Stimulated activated CD8-positive, alpha-beta memory T cell treated with anti-CD3 and anti-CD28 coated beads, Interleukin-7, amount 100 ng/mL, for 4 hours (primary cell): ENCODE measurements at regions not wholly inside any gene's neighbourhood (a gene's known extent, or its start where the extent isn't known, plus 50 kb on each side); places are given as distances from the start of the nearest gene placed in this dataset.
"Not testable (repeated sequence)": the region's sequence is repeated elsewhere in the genome, so short reads cannot be mapped to it uniquely, and the experiment has no call there.

Source experiments
- DNase-seq, 2 donors: peaks; one replicate each; pipeline ENCODE4 v3.0.0-alpha.2; 2020; ENCODE audit warnings: low read depth in 2 of 2

DNA sequence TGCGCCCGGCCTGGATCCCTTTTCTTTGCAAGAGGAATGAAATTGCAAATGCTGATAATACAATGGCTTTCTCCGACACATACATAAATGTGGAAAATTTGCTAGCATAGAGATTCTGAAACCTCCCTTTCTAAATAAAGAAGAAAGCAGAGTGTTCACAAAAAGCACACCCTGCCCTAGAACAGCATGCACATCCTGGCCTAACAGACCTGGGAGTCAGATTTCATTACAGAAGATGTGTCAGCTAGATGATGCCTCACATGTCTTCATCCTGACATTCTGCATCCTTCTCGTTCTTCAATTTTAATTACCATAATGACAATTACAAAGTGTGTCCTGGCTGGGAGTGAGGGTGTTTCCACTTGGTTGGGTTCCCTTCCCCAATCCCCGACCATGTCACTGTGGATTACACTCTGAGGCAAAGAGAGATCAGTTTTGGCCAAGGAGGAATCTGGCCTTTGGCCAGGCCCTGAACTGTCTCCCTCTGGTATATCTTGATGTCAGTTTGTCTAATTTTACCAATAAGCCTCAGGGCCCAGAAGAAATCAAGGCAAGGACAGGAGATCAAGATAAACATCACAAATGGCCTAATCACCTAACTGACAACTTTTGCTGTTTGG is 104.9 kb upstream of the SPATA12 start:
- no peak for DNase-seq

DNA sequence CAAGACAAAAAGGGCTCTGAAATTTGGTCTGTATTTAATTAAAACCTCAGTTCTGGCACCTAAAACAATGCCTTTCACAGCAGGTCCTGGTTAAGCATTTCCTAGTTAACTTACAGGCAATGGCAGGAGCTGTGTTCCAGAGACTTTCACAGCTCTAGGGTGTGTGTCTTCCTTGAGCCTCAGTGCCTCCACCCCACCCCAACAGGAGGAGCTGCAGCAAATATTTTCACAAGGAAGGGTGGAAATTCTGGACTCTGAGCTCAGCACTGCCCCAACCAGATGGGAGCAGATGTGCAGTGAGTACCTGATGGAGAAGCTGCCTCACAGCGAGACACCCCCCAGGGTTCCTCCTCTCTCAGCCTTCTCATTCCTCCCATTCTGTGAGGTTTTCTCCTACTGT is 106.3 kb upstream of the SPATA12 start:
- DNase-seq, result no peak

DNA sequence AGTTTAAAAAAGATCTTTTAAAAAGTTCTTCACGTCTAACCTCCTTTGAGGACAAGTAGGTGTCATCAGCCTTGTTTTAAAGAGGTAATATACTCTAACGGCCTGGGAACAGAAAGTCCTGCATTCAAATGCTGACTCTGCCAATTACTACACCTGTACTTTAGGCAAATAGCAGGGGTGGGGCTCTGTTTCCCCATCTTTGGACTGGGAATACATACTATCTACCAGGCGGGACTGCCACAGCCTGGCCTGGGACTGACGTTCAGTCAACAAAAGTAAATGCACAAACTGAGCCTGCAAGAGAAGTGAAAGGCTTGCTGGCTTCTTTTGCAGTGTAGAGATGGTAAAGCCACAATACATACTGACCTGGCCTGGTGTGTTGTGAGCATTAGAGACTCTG is 107.6 kb upstream of the SPATA12 start:
- DNase-seq, result no peak

DNA sequence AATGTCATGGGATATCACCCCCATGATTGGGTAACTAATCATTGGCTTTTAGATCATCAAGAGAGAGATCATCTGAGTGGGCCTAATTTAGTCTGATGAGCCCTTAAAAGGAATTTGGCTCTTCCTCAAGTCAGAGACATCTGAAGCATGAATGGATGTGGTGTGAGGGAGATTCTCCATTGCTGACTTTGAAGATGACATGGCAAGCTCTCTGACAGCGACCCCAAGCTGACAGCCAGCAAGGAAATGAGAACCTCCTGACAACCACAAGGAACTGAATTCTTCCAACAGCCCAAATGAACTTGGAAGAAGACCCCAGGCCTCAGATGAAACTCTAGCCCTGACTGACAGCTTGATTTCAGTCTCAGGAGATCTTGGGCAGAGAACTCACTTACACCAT is 108.4 kb upstream of the SPATA12 start:
- no peak for DNase-seq

- DNase-seq, result no peak
These were observed 109.1 kb upstream of the SPATA12 start for GRCh38 chr3:56951366-56951765.

- not testable (repeated sequence) for DNase-seq
These were observed 115.1 kb upstream of the SPATA12 start for GRCh38 chr3:56945378-56945777.

DNA sequence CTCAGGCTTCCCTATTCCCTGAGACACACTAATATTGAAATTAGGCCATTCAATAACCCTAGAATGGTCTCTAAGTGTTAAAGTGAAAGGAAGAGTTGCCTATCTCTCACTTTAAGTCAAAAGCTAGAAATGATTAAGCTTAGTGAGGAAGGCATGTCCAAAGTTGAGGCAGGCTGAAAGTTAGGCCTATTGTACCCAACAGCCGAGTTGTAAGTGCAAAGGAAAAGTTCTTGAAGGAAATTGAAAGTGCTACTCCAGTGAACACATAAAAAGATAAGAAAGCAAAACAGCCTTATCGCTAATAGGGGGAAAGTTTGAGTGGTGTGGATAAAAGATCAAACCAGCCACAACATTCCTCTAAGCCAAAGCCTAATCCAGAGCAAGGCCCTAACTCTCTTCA is 117.9 kb upstream of the SPATA12 start:
- DNase-seq, result no peak

- no peak for DNase-seq
These were observed 119.5 kb upstream of the SPATA12 start for GRCh38 chr3:56940976-56941375.

GRCh38 chr3:56940321-56940720 is 120.1 kb upstream of the SPATA12 start:
- no peak for DNase-seq

DNA sequence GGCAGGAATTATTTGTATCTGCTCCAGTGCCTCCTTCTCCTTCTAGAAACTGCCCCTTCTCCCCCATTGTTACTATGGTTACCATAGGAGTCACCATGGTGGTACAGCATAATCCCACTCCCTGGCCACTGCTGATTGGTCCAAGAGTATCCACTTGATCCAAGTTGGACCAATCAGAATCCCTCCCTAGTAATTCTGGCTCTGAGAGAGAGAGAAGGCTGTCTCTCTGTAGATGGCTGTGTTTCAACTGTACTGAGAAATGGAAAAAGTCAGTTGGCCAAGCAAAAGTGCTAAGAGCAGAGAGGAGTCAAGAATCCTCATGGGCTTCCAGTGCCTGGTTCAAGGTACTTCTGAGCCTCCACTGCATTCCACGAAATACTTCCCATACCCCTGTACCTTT is 120.6 kb upstream of the SPATA12 start:
- no peak for DNase-seq

- DNase-seq, result no peak
These were observed 121.9 kb upstream of the SPATA12 start for GRCh38 chr3:56938530-56938929.

DNA sequence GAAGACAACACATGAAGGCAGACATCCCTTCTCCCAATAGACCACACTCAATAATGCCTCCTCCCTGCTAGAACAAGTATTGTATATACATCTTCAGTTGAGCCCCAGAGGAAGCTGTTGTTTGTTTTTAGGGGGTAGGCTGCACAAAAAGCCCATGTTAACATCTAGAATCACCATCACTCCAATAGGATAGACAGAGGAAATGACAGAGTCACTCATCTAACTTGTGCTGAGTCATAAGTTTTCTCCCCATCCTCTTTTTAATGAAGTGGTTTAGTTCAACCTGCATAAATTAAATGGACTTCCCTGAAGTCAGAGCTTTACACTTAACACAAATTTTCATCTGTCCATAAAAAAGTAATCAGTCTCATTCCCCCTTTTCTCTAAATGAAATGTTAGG is 122.9 kb upstream of the SPATA12 start:
- no peak for DNase-seq

DNA sequence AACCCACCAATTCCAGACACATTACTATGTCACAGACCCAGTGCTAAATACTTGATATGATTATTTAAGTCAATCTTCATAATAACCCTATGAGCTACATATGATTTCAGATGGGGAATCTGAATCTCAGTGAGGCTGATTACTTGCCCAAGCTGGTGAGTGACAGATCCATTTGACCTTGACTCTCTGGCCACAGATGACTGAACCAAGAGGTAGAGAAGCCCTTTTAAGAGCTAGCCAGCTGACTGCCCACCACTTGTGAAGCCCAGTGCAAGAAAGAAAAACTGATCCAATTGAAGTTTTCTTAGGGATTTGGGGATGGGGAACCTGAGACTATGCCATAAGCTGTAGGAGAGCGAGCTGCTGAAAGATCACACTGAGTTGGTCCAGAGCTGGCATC is 124.7 kb upstream of the SPATA12 start:
- DNase-seq, result no peak

DNA sequence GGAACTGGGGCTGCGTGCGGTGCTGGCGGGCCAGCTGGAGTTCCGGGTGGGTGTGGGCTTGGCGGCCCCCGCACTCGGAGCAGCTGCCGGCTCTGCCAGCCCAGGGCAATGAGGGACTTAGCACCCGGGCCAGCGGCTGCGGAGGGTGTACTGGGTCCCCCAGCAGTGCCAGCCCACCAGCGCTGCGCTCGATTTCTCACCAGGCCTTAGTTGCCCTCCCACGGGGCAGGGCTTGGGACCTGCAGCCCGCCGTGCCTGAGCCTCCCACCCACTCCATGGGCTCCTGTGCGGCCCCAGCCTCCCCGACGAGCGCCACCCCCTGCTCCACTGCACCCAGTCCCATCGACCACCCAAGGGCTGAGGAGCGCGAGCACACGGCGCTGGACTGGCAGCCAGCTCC is 126.0 kb upstream of the SPATA12 start:
- DNase-seq, result not testable (repeated sequence)

DNA sequence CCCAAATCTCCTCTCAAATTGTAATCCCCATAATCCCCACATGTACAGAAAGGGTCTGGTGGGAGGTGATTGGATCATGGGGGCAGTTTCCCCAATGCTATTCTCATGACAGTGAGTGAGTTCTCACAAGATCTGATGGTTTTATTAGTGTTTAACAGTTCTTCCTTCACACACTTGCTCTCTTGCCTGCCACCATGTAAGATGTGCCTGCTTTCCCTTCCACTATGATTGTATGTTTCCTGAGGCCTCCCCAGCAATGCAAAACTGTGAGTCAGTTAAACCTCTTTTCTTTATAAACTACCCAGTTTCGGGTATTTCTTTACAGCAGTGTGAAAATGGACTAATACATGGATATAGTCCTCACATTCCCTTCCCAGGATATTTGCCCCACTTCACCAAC is 126.7 kb upstream of the SPATA12 start:
- DNase-seq, result no peak

GRCh38 chr3:56932866-56933265 is 127.6 kb upstream of the SPATA12 start:
- no peak for DNase-seq

GRCh38 chr3:56931836-56932235 is 128.6 kb upstream of the SPATA12 start:
- no peak for DNase-seq

DNA sequence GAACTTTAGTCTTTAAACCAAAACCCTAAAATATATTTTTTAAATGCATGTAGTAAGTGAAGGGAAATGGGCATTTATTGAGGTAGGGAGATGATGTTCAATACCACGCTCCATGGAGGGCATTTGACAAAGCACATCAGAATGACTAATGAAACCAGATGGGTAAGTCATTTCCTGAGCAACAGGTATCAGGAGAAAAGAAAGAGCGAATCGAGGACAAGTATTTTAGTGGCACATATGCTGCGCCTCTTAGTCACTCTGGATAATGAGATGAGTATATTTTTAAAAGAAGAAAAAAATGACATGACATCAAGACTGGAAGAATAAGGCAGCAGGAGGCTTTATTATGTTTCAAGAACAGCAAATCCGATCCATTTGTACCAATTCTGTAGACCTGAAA is 129.0 kb upstream of the ARHGEF3 start:
- DNase-seq, result no peak

GRCh38 chr3:56929809-56930615 is 128.3 kb upstream of the ARHGEF3 start:
- no peak for DNase-seq

DNA sequence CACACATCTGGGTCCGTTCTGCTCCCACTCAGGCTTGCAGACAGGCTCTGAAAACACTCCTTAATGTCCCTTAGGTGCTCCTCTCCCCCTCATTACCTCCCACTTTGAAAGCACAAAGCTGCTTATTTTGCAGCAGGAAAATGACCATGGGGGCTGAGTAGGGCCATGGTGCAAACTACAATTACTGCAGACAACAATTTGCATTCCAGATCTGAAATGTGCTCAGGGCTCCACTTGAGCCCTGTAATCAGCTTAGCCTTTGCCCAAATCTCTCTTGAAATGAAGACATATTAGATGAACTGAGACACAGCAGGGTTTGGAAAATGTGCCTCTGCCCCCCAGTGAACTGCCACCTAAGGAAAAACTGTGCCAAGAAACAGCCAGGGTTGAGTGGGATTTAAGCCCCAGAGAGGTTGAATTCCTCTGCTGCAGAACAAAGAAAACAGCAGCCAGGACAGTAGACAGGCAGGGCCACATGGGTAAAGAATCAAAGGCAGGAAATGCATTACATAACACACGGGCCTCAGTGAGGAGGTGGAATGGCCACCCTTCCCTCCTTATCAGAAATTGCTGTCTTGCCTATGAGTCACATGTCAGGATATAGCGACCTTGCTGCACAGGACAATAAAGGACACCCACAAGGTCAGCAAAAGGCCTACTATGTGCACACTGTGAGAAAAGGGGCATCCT is 126.8 kb upstream of the ARHGEF3 start:
- DNase-seq, result no peak

DNA sequence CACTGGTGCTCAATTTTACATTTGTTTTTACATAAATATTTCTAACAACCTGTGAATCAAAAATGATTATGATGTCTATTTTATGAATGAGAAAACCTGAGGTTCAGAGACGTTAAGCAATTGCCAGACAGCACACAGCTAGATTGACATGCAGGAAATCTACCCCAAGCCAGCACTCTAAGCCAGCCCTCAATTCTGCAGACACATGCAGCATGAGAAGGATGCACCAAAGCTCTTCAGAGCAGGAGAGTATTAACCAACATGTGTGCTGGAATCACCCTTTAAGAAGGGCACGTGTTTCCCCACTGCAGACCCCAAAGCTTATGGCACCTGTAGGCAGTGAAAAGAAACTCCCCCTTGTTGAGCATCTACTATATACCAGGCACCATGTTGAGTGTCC is 126.1 kb upstream of the ARHGEF3 start:
- no peak for DNase-seq

GRCh38 chr3:56926947-56927282 is 125.2 kb upstream of the ARHGEF3 start:
- no peak for DNase-seq

- DNase-seq, result no peak
These were observed 124.6 kb upstream of the ARHGEF3 start for GRCh38 chr3:56926243-56926946.
